Testis (tissue), 2 donors: ENCODE measurements at regions not wholly inside any gene's neighbourhood (a gene's known extent, or its start where the extent isn't known, plus 50 kb on each side); places are given as distances from the start of the nearest gene placed in this dataset.

Source experiments
- POLR2A ChIP-seq: fragments of 450-650 bp; IDR thresholded peaks from one replicate; pipeline ENCODE4 v1.6.1; 2017; ENCODE audit warnings: antibody characterized with exemption, mild to moderate bottlenecking, moderate library complexity
- TF ChIP-seq, protein P1 (sequence below), 3 experiments: fragments of 450-650 bp in 2 of 3; fragments of 200-600 bp in 1 of 3; sonication (generic) in 1 of 3; IDR thresholded peaks; one replicate each; pipeline ENCODE4 v1.5.1; 2016 to 2019; ENCODE audit warnings: antibody characterized with exemption in 3 of 3, mild to moderate bottlenecking in 2 of 3, moderate library complexity in 1 of 3

DNA sequence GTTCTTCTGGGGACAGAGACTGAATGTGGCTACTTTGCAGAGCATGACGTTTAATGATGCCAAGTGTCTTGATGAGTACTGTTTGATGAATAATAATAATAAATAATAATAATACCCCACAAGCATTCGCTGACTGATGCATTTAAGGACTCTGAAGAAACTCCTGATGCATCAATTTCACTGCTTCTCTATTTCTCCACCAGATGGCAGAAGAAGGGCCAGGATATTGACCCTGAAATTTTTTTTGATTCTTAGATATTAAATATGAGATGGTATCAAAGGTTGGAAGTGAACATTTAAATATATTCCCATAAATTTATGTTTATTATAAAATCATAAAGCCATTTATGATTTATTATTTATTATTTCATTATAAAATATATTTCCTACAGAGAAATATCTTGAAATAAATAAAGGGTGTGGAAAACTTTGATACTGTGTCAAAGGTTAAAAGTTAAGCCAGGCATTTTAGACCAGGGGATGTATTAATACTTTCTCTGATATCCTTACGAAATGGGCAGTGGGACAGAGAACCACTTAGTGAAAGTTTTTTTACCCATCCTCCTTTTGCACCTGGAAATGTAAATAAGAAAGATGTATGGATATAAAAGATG is 170.9 kb downstream of the LACC1 start:
- TF ChIP-seq, protein P1, sequence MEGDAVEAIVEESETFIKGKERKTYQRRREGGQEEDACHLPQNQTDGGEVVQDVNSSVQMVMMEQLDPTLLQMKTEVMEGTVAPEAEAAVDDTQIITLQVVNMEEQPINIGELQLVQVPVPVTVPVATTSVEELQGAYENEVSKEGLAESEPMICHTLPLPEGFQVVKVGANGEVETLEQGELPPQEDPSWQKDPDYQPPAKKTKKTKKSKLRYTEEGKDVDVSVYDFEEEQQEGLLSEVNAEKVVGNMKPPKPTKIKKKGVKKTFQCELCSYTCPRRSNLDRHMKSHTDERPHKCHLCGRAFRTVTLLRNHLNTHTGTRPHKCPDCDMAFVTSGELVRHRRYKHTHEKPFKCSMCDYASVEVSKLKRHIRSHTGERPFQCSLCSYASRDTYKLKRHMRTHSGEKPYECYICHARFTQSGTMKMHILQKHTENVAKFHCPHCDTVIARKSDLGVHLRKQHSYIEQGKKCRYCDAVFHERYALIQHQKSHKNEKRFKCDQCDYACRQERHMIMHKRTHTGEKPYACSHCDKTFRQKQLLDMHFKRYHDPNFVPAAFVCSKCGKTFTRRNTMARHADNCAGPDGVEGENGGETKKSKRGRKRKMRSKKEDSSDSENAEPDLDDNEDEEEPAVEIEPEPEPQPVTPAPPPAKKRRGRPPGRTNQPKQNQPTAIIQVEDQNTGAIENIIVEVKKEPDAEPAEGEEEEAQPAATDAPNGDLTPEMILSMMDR (IDR thresholded peaks at IDR 0.05), result peak; percentile 66 to 83 (median 74)
- no peak for TF ChIP-seq POLR2A
